ENCODE measurements at regions not wholly inside any gene's neighbourhood (a gene's known extent, or its start where the extent isn't known, plus 50 kb on each side); places are given as distances from the start of the nearest gene placed in this dataset.
"Not testable (repeated sequence)": the region's sequence is repeated elsewhere in the genome, so short reads cannot be mapped to it uniquely, and the experiment has no call there.

- no peak overlapping the region for H2AFZ ChIP-seq (ENCODE audit: low read length)
- ATAC-seq (no peak), FAIRE-seq (no peak), DNase-seq (ENCODE audit: low spot score) (no peak)
- H4K20me1 ChIP-seq (ENCODE audit: insufficient read depth, low read length): no peaks in the 10 kb centered on the region
- H3K4me2 ChIP-seq (ENCODE audit: low read depth, low read length): no peak overlapping the region
- H3K36me3 ChIP-seq (replicated peaks in 1 of 2; ENCODE audit: control insufficient read depth in 1 of 2, insufficient read depth in 2 of 2, low read length in 2 of 2): no peaks in the 10 kb centered on the region
- H3K4me1 ChIP-seq (ENCODE audit: insufficient read depth, low read length): no peaks in the 10 kb centered on the region
- H3K79me2 ChIP-seq (ENCODE audit: insufficient read depth, low read length): no peaks in the 10 kb centered on the region
- H3K9me3 ChIP-seq (ENCODE audit: low read length): peaks cover 7% of the 10 kb centered on the region
- TF ChIP-seq, protein P1, sequence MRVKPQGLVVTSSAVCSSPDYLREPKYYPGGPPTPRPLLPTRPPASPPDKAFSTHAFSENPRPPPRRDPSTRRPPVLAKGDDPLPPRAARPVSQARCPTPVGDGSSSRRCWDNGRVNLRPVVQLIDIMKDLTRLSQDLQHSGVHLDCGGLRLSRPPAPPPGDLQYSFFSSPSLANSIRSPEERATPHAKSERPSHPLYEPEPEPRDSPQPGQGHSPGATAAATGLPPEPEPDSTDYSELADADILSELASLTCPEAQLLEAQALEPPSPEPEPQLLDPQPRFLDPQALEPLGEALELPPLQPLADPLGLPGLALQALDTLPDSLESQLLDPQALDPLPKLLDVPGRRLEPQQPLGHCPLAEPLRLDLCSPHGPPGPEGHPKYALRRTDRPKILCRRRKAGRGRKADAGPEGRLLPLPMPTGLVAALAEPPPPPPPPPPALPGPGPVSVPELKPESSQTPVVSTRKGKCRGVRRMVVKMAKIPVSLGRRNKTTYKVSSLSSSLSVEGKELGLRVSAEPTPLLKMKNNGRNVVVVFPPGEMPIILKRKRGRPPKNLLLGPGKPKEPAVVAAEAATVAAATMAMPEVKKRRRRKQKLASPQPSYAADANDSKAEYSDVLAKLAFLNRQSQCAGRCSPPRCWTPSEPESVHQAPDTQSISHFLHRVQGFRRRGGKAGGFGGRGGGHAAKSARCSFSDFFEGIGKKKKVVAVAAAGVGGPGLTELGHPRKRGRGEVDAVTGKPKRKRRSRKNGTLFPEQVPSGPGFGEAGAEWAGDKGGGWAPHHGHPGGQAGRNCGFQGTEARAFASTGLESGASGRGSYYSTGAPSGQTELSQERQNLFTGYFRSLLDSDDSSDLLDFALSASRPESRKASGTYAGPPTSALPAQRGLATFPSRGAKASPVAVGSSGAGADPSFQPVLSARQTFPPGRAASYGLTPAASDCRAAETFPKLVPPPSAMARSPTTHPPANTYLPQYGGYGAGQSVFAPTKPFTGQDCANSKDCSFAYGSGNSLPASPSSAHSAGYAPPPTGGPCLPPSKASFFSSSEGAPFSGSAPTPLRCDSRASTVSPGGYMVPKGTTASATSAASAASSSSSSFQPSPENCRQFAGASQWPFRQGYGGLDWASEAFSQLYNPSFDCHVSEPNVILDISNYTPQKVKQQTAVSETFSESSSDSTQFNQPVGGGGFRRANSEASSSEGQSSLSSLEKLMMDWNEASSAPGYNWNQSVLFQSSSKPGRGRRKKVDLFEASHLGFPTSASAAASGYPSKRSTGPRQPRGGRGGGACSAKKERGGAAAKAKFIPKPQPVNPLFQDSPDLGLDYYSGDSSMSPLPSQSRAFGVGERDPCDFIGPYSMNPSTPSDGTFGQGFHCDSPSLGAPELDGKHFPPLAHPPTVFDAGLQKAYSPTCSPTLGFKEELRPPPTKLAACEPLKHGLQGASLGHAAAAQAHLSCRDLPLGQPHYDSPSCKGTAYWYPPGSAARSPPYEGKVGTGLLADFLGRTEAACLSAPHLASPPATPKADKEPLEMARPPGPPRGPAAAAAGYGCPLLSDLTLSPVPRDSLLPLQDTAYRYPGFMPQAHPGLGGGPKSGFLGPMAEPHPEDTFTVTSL (CRISPR knock-in tag; IDR thresholded peaks at IDR 0.05; ENCODE audit: borderline replicate concordance): no peak
- TF ChIP-seq ISL2 (CRISPR knock-in tag; IDR thresholded peaks at IDR 0.05): no peak
- TF ChIP-seq, protein P2, sequence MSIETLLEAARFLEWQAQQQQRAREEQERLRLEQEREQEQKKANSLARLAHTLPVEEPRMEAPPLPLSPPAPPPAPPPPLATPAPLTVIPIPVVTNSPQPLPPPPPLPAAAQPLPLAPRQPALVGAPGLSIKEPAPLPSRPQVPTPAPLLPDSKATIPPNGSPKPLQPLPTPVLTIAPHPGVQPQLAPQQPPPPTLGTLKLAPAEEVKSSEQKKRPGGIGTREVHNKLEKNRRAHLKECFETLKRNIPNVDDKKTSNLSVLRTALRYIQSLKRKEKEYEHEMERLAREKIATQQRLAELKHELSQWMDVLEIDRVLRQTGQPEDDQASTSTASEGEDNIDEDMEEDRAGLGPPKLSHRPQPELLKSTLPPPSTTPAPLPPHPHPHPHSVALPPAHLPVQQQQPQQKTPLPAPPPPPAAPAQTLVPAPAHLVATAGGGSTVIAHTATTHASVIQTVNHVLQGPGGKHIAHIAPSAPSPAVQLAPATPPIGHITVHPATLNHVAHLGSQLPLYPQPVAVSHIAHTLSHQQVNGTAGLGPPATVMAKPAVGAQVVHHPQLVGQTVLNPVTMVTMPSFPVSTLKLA (IDR thresholded peaks at IDR 0.05): no peak
- intact Hi-C loops (cut with micrococcal nuclease; ENCODE audit: unreplicated experiment): no loop called here
- no peaks in the 10 kb centered on the region for H3K27me3 ChIP-seq (ENCODE audit: control insufficient read depth in 1 of 2, insufficient read depth in 2 of 2, low read length in 2 of 2)
- no peak overlapping the region for H3K27ac ChIP-seq (ENCODE audit: extremely low read length, insufficient read depth, low read length)
- POLR2A ChIA-PET: no interaction called here
- no peak overlapping the region for H3K4me3 ChIP-seq (replicated peaks in 1 of 3; ENCODE audit: insufficient read depth in 1 of 3, low read depth in 2 of 3, low read length in 3 of 3)
- in situ Hi-C loops (cut with HindIII; ENCODE audit: extremely low pct_ligation_motif_present, low pct_unique_long_range_greater_than_20kb): no loop called here
- BruUV-seq (replicated peaks): no TSS peak
- WGBS (ENCODE audit: low lambda C conversion rate): 35% methylated on average over 3 of the region's 3 CpGs
- CTCF ChIA-PET (ENCODE audit: low intra/inter-chr PET ratio, low total read pairs): no interaction called here
- H3K9ac ChIP-seq (ENCODE audit: insufficient read depth, low read depth, low read length): no peak overlapping the region
Observed at GRCh38 chr4:132445386-132445785, 703.7 kb upstream of the PCDH10 start.

GRCh38 chr4:132457987-132458386 lies 691.1 kb upstream of the PCDH10 start:
- BruUV-seq (replicated peaks); H3K4me2 ChIP-seq (ENCODE audit: low read depth, low read length); ATAC-seq; H3K27me3 ChIP-seq (ENCODE audit: control insufficient read depth in 1 of 2, insufficient read depth in 2 of 2, low read length in 2 of 2); H3K4me3 ChIP-seq (replicated peaks in 1 of 3; ENCODE audit: insufficient read depth in 1 of 3, low read depth in 2 of 3, low read length in 3 of 3); H3K27ac ChIP-seq (ENCODE audit: extremely low read length, insufficient read depth, low read length); H2AFZ ChIP-seq (ENCODE audit: low read length); CTCF ChIA-PET (ENCODE audit: low intra/inter-chr PET ratio, low total read pairs); H3K4me1 ChIP-seq (ENCODE audit: insufficient read depth, low read length); FAIRE-seq; H4K20me1 ChIP-seq (ENCODE audit: insufficient read depth, low read length); POLR2A ChIA-PET; H3K36me3 ChIP-seq (replicated peaks in 1 of 2; ENCODE audit: control insufficient read depth in 1 of 2, insufficient read depth in 2 of 2, low read length in 2 of 2); H3K9ac ChIP-seq (ENCODE audit: insufficient read depth, low read depth, low read length); intact Hi-C loops (cut with micrococcal nuclease; ENCODE audit: unreplicated experiment); H3K9me3 ChIP-seq (ENCODE audit: low read length); H3K79me2 ChIP-seq (ENCODE audit: insufficient read depth, low read length); in situ Hi-C loops (cut with HindIII; ENCODE audit: extremely low pct_ligation_motif_present, low pct_unique_long_range_greater_than_20kb); DNase-seq (ENCODE audit: low spot score): not testable (repeated sequence)
- WGBS (ENCODE audit: low lambda C conversion rate): 3% methylated on average over 7 of the region's 9 CpGs

All from HepG2 (cell line).